Endothelial cell of umbilical vein (primary cell): ENCODE measurements at regions not wholly inside any gene's neighbourhood (a gene's known extent, or its start where the extent isn't known, plus 50 kb on each side); places are given as distances from the start of the nearest gene placed in this dataset.
"Not testable (repeated sequence)": the region's sequence is repeated elsewhere in the genome, so short reads cannot be mapped to it uniquely, and the experiment has no call there.

ENCODE experiments used
- BruUV-seq: library from RNA; stranded (reverse); fragments of 400-500 nt; replicated peaks from 2 replicates; lab custom pipeline; 2021; lab: Mats Ljungman, UMichigan
- CTCF ChIA-PET: fragments of 300-600, 350-600 bp; sonication (Branson Sonifier 250); formaldehyde crosslinking; loops from one replicate; lab custom pipeline; 2021; ENCODE audit warnings: antibody characterized with exemption, inconsistent platforms; lab: Charles Lee
- POLR2A ChIA-PET: fragments of 300-600, 350-600 bp; sonication (Branson Sonifier 250); formaldehyde crosslinking; loops from one replicate; lab custom pipeline; 2021; ENCODE audit warnings: antibody characterized with exemption, inconsistent platforms; lab: Charles Lee
- DNase-seq: peaks from one replicate; pipeline ENCODE4 v3.0.0-alpha.2; 2011; ENCODE audit warnings: low read depth, low spot score
- FAIRE-seq: peaks from 2 replicates; lab custom pipeline; 2011; peaks lifted over from hg19 to GRCh38; lab: Jason Lieb, UNC
- H2AFZ ChIP-seq: 2 replicates; pipeline ENCODE4 v1.6.0; 2012; ENCODE audit warnings: low read depth, low read length, control low read depth, inconsistent platforms
- H3K27ac ChIP-seq: 2 replicates; pipeline ENCODE4 v1.5.1; 2011; ENCODE audit warnings: low read depth, mild to moderate bottlenecking, control low read depth, low read length, moderate library complexity; ENCODE audit not compliant: insufficient read depth
- H3K27me3 ChIP-seq, 2 experiments: 2 replicates each; pipeline versions ENCODE4 v1.6.0 to v1.6.1; 2011; ENCODE audit warnings: low read length in 2 of 2, mixed read lengths in 1 of 2; ENCODE audit not compliant: control insufficient read depth in 2 of 2, insufficient read depth in 2 of 2
- H3K36me3 ChIP-seq, 2 experiments: 2 replicates in 1 of 2; 3 replicates in 1 of 2; pipeline ENCODE4 v1.5.1; 2011; ENCODE audit warnings: low read length in 2 of 2, mild to moderate bottlenecking in 1 of 2, moderate library complexity in 1 of 2; ENCODE audit not compliant: control insufficient read depth in 2 of 2, insufficient read depth in 2 of 2; ENCODE audit errors: extremely low read depth in 1 of 2
- H3K4me1 ChIP-seq: 3 replicates; pipeline ENCODE4 v1.5.1; 2011; ENCODE audit warnings: mild to moderate bottlenecking, low read length; ENCODE audit not compliant: control insufficient read depth, insufficient read depth; ENCODE audit errors: extremely low read depth
- H3K4me2 ChIP-seq: 2 replicates; pipeline ENCODE4 v1.6.1; 2011; ENCODE audit warnings: low read length, control low read depth, mixed read lengths; ENCODE audit not compliant: insufficient read depth
- H3K4me3 ChIP-seq, 3 experiments: fragments of 200-600 bp in 1 of 3; sonication (generic), shearing (Covaris generic) in 1 of 3; replicated peaks in 1 of 3; 2 replicates each; pipeline ENCODE4 v1.5.1; 2011 to 2016; ENCODE audit warnings: control low read depth in 3 of 3, low read length in 3 of 3, mild to moderate bottlenecking in 2 of 3, inconsistent platforms in 1 of 3, low read depth in 1 of 3, moderate library complexity in 1 of 3; ENCODE audit not compliant: insufficient read depth in 1 of 3
- H3K79me2 ChIP-seq: 2 replicates; pipeline ENCODE4 v1.6.0; 2012; ENCODE audit warnings: low read length, inconsistent platforms; ENCODE audit not compliant: control insufficient read depth, insufficient read depth
- H3K9ac ChIP-seq: replicated peaks from 2 replicates; pipeline ENCODE3; 2011; ENCODE audit warnings: low read length, control low read depth; ENCODE audit not compliant: insufficient read depth; ENCODE audit errors: extremely low read depth
- H3K9me1 ChIP-seq: replicated peaks from 3 replicates; pipeline ENCODE4 v1.6.0; 2011; ENCODE audit warnings: mild to moderate bottlenecking, low read length; ENCODE audit not compliant: control insufficient read depth, insufficient read depth; ENCODE audit errors: extremely low read depth
- H3K9me3 ChIP-seq: replicated peaks from 2 replicates; pipeline ENCODE4 v1.5.1; 2012; ENCODE audit warnings: low read length, inconsistent platforms; ENCODE audit not compliant: control insufficient read depth, insufficient read depth
- H4K20me1 ChIP-seq: replicated peaks from 2 replicates; pipeline ENCODE3; 2011; ENCODE audit warnings: mild to moderate bottlenecking, low read length; ENCODE audit not compliant: control insufficient read depth, insufficient read depth; ENCODE audit errors: extremely low read depth
- EZH2 ChIP-seq: IDR thresholded peaks from 2 replicates; pipeline ENCODE4 v1.6.1; 2012; ENCODE audit warnings: borderline replicate concordance, low read depth, mild to moderate bottlenecking, moderate library complexity, low read length, inconsistent platforms; ENCODE audit not compliant: severe bottlenecking
- FOS ChIP-seq: IDR thresholded peaks from 2 replicates; pipeline ENCODE4 v1.6.1; 2011; ENCODE audit warnings: mild to moderate bottlenecking, low read length, moderate library complexity, borderline replicate concordance; ENCODE audit not compliant: insufficient read depth
- GATA2 ChIP-seq: IDR thresholded peaks from 2 replicates; pipeline ENCODE4 v1.7.0; 2011; ENCODE audit warnings: low read depth, mild to moderate bottlenecking, moderate library complexity, mixed read lengths, low read length; ENCODE audit not compliant: insufficient read length, insufficient read depth
- JUN ChIP-seq: IDR thresholded peaks from 2 replicates; pipeline ENCODE4 v1.6.1; 2011; ENCODE audit warnings: borderline replicate concordance, low read depth; ENCODE audit not compliant: insufficient read length, insufficient read depth
- MAX ChIP-seq: IDR thresholded peaks from 2 replicates; pipeline ENCODE4 v1.6.1; 2011; ENCODE audit not compliant: insufficient read depth, insufficient read length
- MYC ChIP-seq: IDR thresholded peaks from one replicate; pipeline ENCODE4 v1.6.1; 2011; ENCODE audit warnings: mild to moderate bottlenecking, low read depth, low read length
- POLR2A ChIP-seq: IDR thresholded peaks from 2 replicates; pipeline ENCODE4 v1.6.1; 2012; ENCODE audit warnings: low read depth, mild to moderate bottlenecking, control low read depth, low read length
- POLR2AphosphoS5 ChIP-seq: IDR thresholded peaks from 2 replicates; pipeline ENCODE4 v1.6.1; 2012; ENCODE audit warnings: low read depth, mild to moderate bottlenecking, control low read depth, low read length, moderate library complexity; ENCODE audit not compliant: insufficient read depth
- dilution Hi-C: fragments of 300-500 bp; cut with MboI; formaldehyde crosslinking; loops from one replicate; pipeline ENCODE4 v1.15.0; 2019; ENCODE audit warnings: low sequenced_read_pairs; ENCODE audit not compliant: extremely low pct_ligation_motif_present
- intact Hi-C: fragments of 100-400 bp; cut with micrococcal nuclease; formaldehyde crosslinking; loops from one replicate; pipeline ENCODE4 v1.10.0; 2022
- TF ChIP-seq, protein P1 (sequence below), 2 donors: IDR thresholded peaks; 1 replicate in 1 of 2; 2 replicates in 1 of 2; pipeline ENCODE4 v1.5.1; 2011; ENCODE audit warnings: low read length in 2 of 2, mild to moderate bottlenecking in 2 of 2, moderate library complexity in 2 of 2, control low read depth in 1 of 2, inconsistent platforms in 1 of 2, low read depth in 1 of 2; ENCODE audit not compliant: insufficient read depth in 1 of 2; ENCODE audit errors: extremely low read depth in 1 of 2

- CTCF ChIA-PET: no interaction called here
- POLR2A ChIA-PET: no interaction called here
- no peaks in the 10 kb centered on the region for H3K79me2 ChIP-seq
- no peaks in the 10 kb centered on the region for H3K9me3 ChIP-seq
- no peak for FAIRE-seq
- no TSS peak for BruUV-seq
- no peaks in the 10 kb centered on the region for H3K27me3 ChIP-seq
- H3K27ac ChIP-seq: no peak overlapping the region
- intact Hi-C loops: no loop called here
- no peak overlapping the region for H2AFZ ChIP-seq
- no peaks in the 10 kb centered on the region for H4K20me1 ChIP-seq
- no peak for DNase-seq
- no peak overlapping the region for H3K4me3 ChIP-seq
- H3K9me1 ChIP-seq: no peaks in the 10 kb centered on the region
- no peak overlapping the region for H3K4me2 ChIP-seq
- dilution Hi-C loops: no loop called here
- H3K36me3 ChIP-seq: no peaks in the 10 kb centered on the region
- H3K9ac ChIP-seq: no peak overlapping the region
- no peaks in the 10 kb centered on the region for H3K4me1 ChIP-seq
- TF ChIP-seq MAX (no peak), JUN (no peak), FOS (no peak), EZH2 (no peak), GATA2 (no peak), POLR2AphosphoS5 (no peak), MYC (no peak), POLR2A (no peak)
These were observed 82.7 kb upstream of the TEX13C start for GRCh38 chrX:125236955-125237354.

GRCh38 chrX:125248931-125249330 lies 70.7 kb upstream of the TEX13C start:
- no peak overlapping the region for H3K4me2 ChIP-seq
- DNase-seq (no peak), FAIRE-seq (no peak)
- BruUV-seq: no TSS peak
- no peaks in the 10 kb centered on the region for H3K4me1 ChIP-seq
- H4K20me1 ChIP-seq: no peaks in the 10 kb centered on the region
- intact Hi-C loops (no loop called here), dilution Hi-C loops (no loop called here)
- no peak overlapping the region for H3K27ac ChIP-seq
- no peak overlapping the region for H3K9ac ChIP-seq
- no peaks in the 10 kb centered on the region for H3K9me1 ChIP-seq
- H3K4me3 ChIP-seq: no peak overlapping the region
- ChIA-PET CTCF (no interaction called here), POLR2A (no interaction called here)
- H3K27me3 ChIP-seq: no peaks in the 10 kb centered on the region
- no peaks in the 10 kb centered on the region for H3K9me3 ChIP-seq
- H3K36me3 ChIP-seq: no peaks in the 10 kb centered on the region
- H3K79me2 ChIP-seq: no peaks in the 10 kb centered on the region
- TF ChIP-seq MAX (no peak), JUN (no peak), FOS (no peak), POLR2AphosphoS5 (no peak), EZH2 (no peak), MYC (no peak), POLR2A (no peak), GATA2 (no peak)
- TF ChIP-seq, protein P1, sequence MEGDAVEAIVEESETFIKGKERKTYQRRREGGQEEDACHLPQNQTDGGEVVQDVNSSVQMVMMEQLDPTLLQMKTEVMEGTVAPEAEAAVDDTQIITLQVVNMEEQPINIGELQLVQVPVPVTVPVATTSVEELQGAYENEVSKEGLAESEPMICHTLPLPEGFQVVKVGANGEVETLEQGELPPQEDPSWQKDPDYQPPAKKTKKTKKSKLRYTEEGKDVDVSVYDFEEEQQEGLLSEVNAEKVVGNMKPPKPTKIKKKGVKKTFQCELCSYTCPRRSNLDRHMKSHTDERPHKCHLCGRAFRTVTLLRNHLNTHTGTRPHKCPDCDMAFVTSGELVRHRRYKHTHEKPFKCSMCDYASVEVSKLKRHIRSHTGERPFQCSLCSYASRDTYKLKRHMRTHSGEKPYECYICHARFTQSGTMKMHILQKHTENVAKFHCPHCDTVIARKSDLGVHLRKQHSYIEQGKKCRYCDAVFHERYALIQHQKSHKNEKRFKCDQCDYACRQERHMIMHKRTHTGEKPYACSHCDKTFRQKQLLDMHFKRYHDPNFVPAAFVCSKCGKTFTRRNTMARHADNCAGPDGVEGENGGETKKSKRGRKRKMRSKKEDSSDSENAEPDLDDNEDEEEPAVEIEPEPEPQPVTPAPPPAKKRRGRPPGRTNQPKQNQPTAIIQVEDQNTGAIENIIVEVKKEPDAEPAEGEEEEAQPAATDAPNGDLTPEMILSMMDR (IDR thresholded peaks at IDR 0.05; ENCODE audit: extremely low read depth in 1 of 2, insufficient read depth in 1 of 2, low read depth in 1 of 2, low read length in 2 of 2): no peak
- H2AFZ ChIP-seq: no peak overlapping the region

- H3K4me1 ChIP-seq, FAIRE-seq, H3K4me3 ChIP-seq, BruUV-seq, POLR2A ChIA-PET, dilution Hi-C loops, H4K20me1 ChIP-seq, H3K9me1 ChIP-seq, intact Hi-C loops, DNase-seq, H3K36me3 ChIP-seq, H3K79me2 ChIP-seq, H3K4me2 ChIP-seq, H2AFZ ChIP-seq, H3K27ac ChIP-seq, CTCF ChIA-PET, H3K9me3 ChIP-seq, H3K9ac ChIP-seq, H3K27me3 ChIP-seq: not testable (repeated sequence)
These were observed 63.9 kb upstream of the TEX13C start for GRCh38 chrX:125255759-125256158.
